H1 (cell line): ENCODE measurements at regions not wholly inside any gene's neighbourhood (a gene's known extent, or its start where the extent isn't known, plus 50 kb on each side); places are given as distances from the start of the nearest gene placed in this dataset.

Experiments
- CTCF ChIA-PET: fragments of 300-600 bp; sonication (Branson Sonifier 250); formaldehyde crosslinking; loops from one replicate; lab custom pipeline; 2021; ENCODE audit not compliant: partially characterized antibody; lab: Charles Lee
- POLR2A ChIA-PET: fragments of 300-600 bp; sonication (Branson Sonifier 250); formaldehyde crosslinking; loops from one replicate; lab custom pipeline; 2021; ENCODE audit warnings: inconsistent platforms; ENCODE audit not compliant: partially characterized antibody; lab: Charles Lee
- DNase-seq, 2 experiments: peaks; one replicate each; pipeline versions ENCODE4 v3.0.0 to v3.0.0-alpha.2; 2010 to 2022; ENCODE audit warnings: low spot score in 2 of 2, low read depth in 1 of 2, mixed read lengths in 1 of 2
- FAIRE-seq: peaks from 2 replicates; lab custom pipeline; 2011; peaks lifted over from hg19 to GRCh38; lab: Jason Lieb, UNC
- H2AFZ ChIP-seq: 2 replicates; pipeline ENCODE4 v1.8.1; 2012; ENCODE audit warnings: low read length, inconsistent platforms
- H2AK5ac ChIP-seq: 2 replicates; pipeline ENCODE4 v1.6.1; 2013; ENCODE audit warnings: low read depth, low read length
- H2BK120ac ChIP-seq: replicated peaks from 2 replicates; pipeline ENCODE3; 2013; ENCODE audit warnings: low read depth, low read length, inconsistent platforms
- H2BK12ac ChIP-seq: 2 replicates; pipeline ENCODE4 v1.6.1; 2013; ENCODE audit warnings: low read depth, low read length
- H2BK15ac ChIP-seq: 2 replicates; pipeline ENCODE4 v1.6.1; 2013; ENCODE audit warnings: low read length
- H2BK20ac ChIP-seq: 2 replicates; pipeline ENCODE4 v1.6.1; 2013; ENCODE audit warnings: low read length
- H2BK5ac ChIP-seq: 2 replicates; pipeline ENCODE4 v1.6.1; 2013; ENCODE audit warnings: low read depth, low read length
- H3K14ac ChIP-seq: 2 replicates; pipeline ENCODE4 v1.6.1; 2013; ENCODE audit warnings: inconsistent platforms; ENCODE audit not compliant: insufficient read length
- H3K18ac ChIP-seq: 2 replicates; pipeline ENCODE4 v1.6.1; 2013; ENCODE audit warnings: low read length; ENCODE audit errors: extremely low read depth
- H3K23ac ChIP-seq: 2 replicates; pipeline ENCODE4 v1.6.1; 2013; ENCODE audit warnings: inconsistent platforms; ENCODE audit not compliant: insufficient read length
- H3K23me2 ChIP-seq: 2 replicates; pipeline ENCODE4 v1.6.1; 2013; ENCODE audit warnings: low read depth, low read length
- H3K27ac ChIP-seq: 2 replicates; pipeline ENCODE4 v1.6.1; 2011; ENCODE audit warnings: low read depth, low read length, inconsistent platforms
- H3K27me3 ChIP-seq, 4 experiments: replicated peaks in 1 of 4; 1 replicate in 1 of 4; 2 replicates in 3 of 4; pipeline versions ENCODE4 v1.6.1 to v1.8.1; 2011 to 2013; ENCODE audit warnings: low read length in 3 of 4, mild to moderate bottlenecking in 3 of 4, inconsistent platforms in 2 of 4, mixed read lengths in 2 of 4, moderate library complexity in 1 of 4; ENCODE audit not compliant: control insufficient read depth in 3 of 4, insufficient read depth in 3 of 4; ENCODE audit errors: extremely low read depth in 1 of 4
- H3K36me3 ChIP-seq, 4 experiments: 2 replicates each; pipeline versions ENCODE4 v1.6.1 to v1.8.1; 2011 to 2013; ENCODE audit warnings: mild to moderate bottlenecking in 4 of 4, low read length in 3 of 4, moderate library complexity in 2 of 4, control low read depth in 1 of 4, inconsistent platforms in 1 of 4; ENCODE audit not compliant: insufficient read depth in 4 of 4, control insufficient read depth in 2 of 4
- H3K4ac ChIP-seq: replicated peaks from 2 replicates; pipeline ENCODE3; 2013; ENCODE audit warnings: low read length, low read depth, mixed read lengths, inconsistent platforms; ENCODE audit not compliant: insufficient read length
- H3K4me1 ChIP-seq, 4 experiments: replicated peaks in 1 of 4; 1 replicate in 1 of 4; 2 replicates in 3 of 4; pipeline versions ENCODE4 v1.6.1 to v1.8.1; 2011 to 2013; ENCODE audit warnings: low read length in 3 of 4, inconsistent platforms in 2 of 4, mixed read lengths in 1 of 4; ENCODE audit not compliant: insufficient read depth in 4 of 4, control insufficient read depth in 3 of 4
- H3K4me2 ChIP-seq, 2 experiments: 2 replicates each; pipeline versions ENCODE4 v1.6.1 to v1.8.1; 2011 to 2013; ENCODE audit warnings: low read depth in 2 of 2, low read length in 2 of 2, control low read depth in 1 of 2, inconsistent platforms in 1 of 2, mild to moderate bottlenecking in 1 of 2; ENCODE audit not compliant: insufficient read depth in 1 of 2
- H3K4me3 ChIP-seq, 4 experiments: fragments of 200-600, 300-600 bp in 1 of 4; sonication (generic), shearing (Covaris generic), sonication (Bioruptor Twin) in 1 of 4; 2 replicates each; pipeline versions ENCODE4 v1.5.1 to v1.8.1; 2011 to 2016; ENCODE audit warnings: low read length in 4 of 4, low read depth in 3 of 4, control low read depth in 2 of 4, inconsistent platforms in 2 of 4, mild to moderate bottlenecking in 2 of 4, mixed read lengths in 1 of 4, moderate library complexity in 1 of 4; ENCODE audit not compliant: insufficient read depth in 2 of 4; ENCODE audit errors: extremely low read depth in 1 of 4
- H3K56ac ChIP-seq: replicated peaks from 2 replicates; pipeline ENCODE3; 2013; ENCODE audit warnings: low read depth, mild to moderate bottlenecking, mixed read lengths, low read length, inconsistent platforms; ENCODE audit not compliant: insufficient read length
- H3K79me1 ChIP-seq: 2 replicates; pipeline ENCODE4 v1.6.1; 2013; ENCODE audit warnings: low read depth, low read length, control low read depth
- H3K79me2 ChIP-seq, 2 experiments: 2 replicates each; pipeline versions ENCODE4 v1.6.1 to v1.8.1; 2012 to 2013; ENCODE audit warnings: low read length in 2 of 2, mild to moderate bottlenecking in 2 of 2, inconsistent platforms in 1 of 2; ENCODE audit not compliant: insufficient read depth in 2 of 2, control insufficient read depth in 1 of 2
- H3K9ac ChIP-seq, 4 experiments: replicated peaks in 1 of 4; 1 replicate in 1 of 4; 2 replicates in 3 of 4; pipeline versions ENCODE4 v1.6.1 to v1.8.1; 2011 to 2013; ENCODE audit warnings: low read depth in 3 of 4, low read length in 3 of 4, control low read depth in 2 of 4, mild to moderate bottlenecking in 2 of 4, moderate library complexity in 2 of 4, inconsistent platforms in 1 of 4; ENCODE audit errors: extremely low read depth in 1 of 4
- H3K9me3 ChIP-seq, 2 experiments: 2 replicates each; pipeline versions ENCODE4 v1.6.1 to v1.8.1; 2012 to 2013; ENCODE audit warnings: mild to moderate bottlenecking in 2 of 2, moderate library complexity in 2 of 2, control low read depth in 1 of 2, inconsistent platforms in 1 of 2, low read depth in 1 of 2, low read length in 1 of 2, mixed read lengths in 1 of 2; ENCODE audit not compliant: insufficient read depth in 2 of 2
- H4K20me1 ChIP-seq, 2 experiments: replicated peaks in 1 of 2; 2 replicates each; pipeline versions ENCODE3 to v1.8.1; 2011 to 2013; ENCODE audit warnings: inconsistent platforms in 2 of 2, low read length in 2 of 2, mild to moderate bottlenecking in 1 of 2; ENCODE audit not compliant: insufficient read depth in 2 of 2, control insufficient read depth in 1 of 2
- H4K5ac ChIP-seq: 2 replicates; pipeline ENCODE4 v1.6.1; 2013; ENCODE audit warnings: low read length, low read depth, mixed read lengths, inconsistent platforms; ENCODE audit not compliant: insufficient read length
- H4K8ac ChIP-seq: 2 replicates; pipeline ENCODE4 v1.8.0; 2013; ENCODE audit warnings: mild to moderate bottlenecking, moderate library complexity, low read length, inconsistent platforms; ENCODE audit not compliant: insufficient read depth; ENCODE audit errors: extremely low read depth
- H4K91ac ChIP-seq: replicated peaks from 2 replicates; pipeline ENCODE3; 2013; ENCODE audit warnings: low read length, mixed read lengths, inconsistent platforms; ENCODE audit not compliant: insufficient read length
- CBX5 ChIP-seq: fragments of 300-800, 300-1000 bp; sonication (generic); IDR thresholded peaks from 2 replicates; pipeline ENCODE4 v1.7.1; 2016; ENCODE audit warnings: antibody characterized with exemption, low read length, low read depth
- CTBP2 ChIP-seq: IDR thresholded peaks from 2 replicates; pipeline ENCODE4 v1.7.0; 2011; ENCODE audit warnings: borderline replicate concordance, mild to moderate bottlenecking, moderate library complexity, mixed read lengths, low read length; ENCODE audit not compliant: insufficient read depth, insufficient read length
- HDAC2 ChIP-seq, 2 experiments: fragments of 300-600 bp in 1 of 2; sonication (generic) in 1 of 2; IDR thresholded peaks; 2 replicates each; pipeline ENCODE4 v1.6.1; 2011 to 2012; ENCODE audit warnings: low read depth in 2 of 2, low read length in 2 of 2, mild to moderate bottlenecking in 2 of 2, moderate library complexity in 2 of 2, borderline replicate concordance in 1 of 2, inconsistent platforms in 1 of 2
- MAFK ChIP-seq: IDR thresholded peaks from 2 replicates; pipeline ENCODE4 v1.6.1; 2012; ENCODE audit warnings: low read depth, mild to moderate bottlenecking, improper control_type of control experiment, low read length
- SIX5 ChIP-seq: IDR thresholded peaks from 2 replicates; pipeline ENCODE4 v1.6.1; 2011; ENCODE audit warnings: mild to moderate bottlenecking, low read depth, low read length
- YY1 ChIP-seq: IDR thresholded peaks from 2 replicates; pipeline ENCODE4 v1.6.1; 2011; ENCODE audit warnings: low read depth, mild to moderate bottlenecking, low read length

GRCh38 chr11:37050311-37050710, 452.3 kb upstream of the RAG2 start:
- no peak for FAIRE-seq
- no peak overlapping the region for H3K14ac ChIP-seq
- POLR2A ChIA-PET: no interaction called here
- TF ChIP-seq YY1 (no peak), MAFK (no peak), HDAC2 (IDR thresholded peaks at IDR 0.05; ENCODE audit: borderline replicate concordance in 1 of 2, low read depth in 2 of 2, low read length in 2 of 2) (no peak), CBX5 (no peak), CTBP2 (no peak), SIX5 (no peak)

More at GRCh38 chr11:37050311-37050710, 452.3 kb upstream of the RAG2 start:
- Histone ChIP-seq H3K36me3 (no peaks in the 10 kb centered on the region; a peak in 1 of 8 replicates), H3K4me2 (no peak overlapping the region), H3K18ac (no peak overlapping the region), H3K23ac (no peak overlapping the region), H2BK20ac (no peak overlapping the region), H3K9ac (no peak overlapping the region), H3K27me3 (no peaks in the 10 kb centered on the region), H2BK15ac (no peak overlapping the region), H3K23me2 (no peaks in the 10 kb centered on the region), H4K5ac (no peak overlapping the region), H2BK12ac (no peak overlapping the region), H4K20me1 (no peaks in the 10 kb centered on the region), H3K9me3 (no peaks in the 10 kb centered on the region), H2AFZ (no peak overlapping the region), H3K4me3 (no peak overlapping the region), H3K4ac (no peak overlapping the region), H4K91ac (no peak overlapping the region), H2BK120ac (no peak overlapping the region), H2AK5ac (no peak overlapping the region), H3K56ac (no peak overlapping the region), H3K79me2 (no peaks in the 10 kb centered on the region), H2BK5ac (no peak overlapping the region), H3K4me1 (no peaks in the 10 kb centered on the region), H3K27ac (no peak overlapping the region), H3K79me1 (no peaks in the 10 kb centered on the region), H4K8ac (no peak overlapping the region)
- CTCF ChIA-PET: no interaction called here
- DNase-seq: no peak
